GM23248 (cell line): ENCODE measurements at regions not wholly inside any gene's neighbourhood (a gene's known extent, or its start where the extent isn't known, plus 50 kb on each side); places are given as distances from the start of the nearest gene placed in this dataset.

Source experiments
- DNase-seq: peaks from one replicate; pipeline ENCODE4 v3.0.0-alpha.2; 2015
- H2AFZ ChIP-seq: fragments of 200-600 bp; sonication (generic); 2 replicates; pipeline ENCODE4 v1.6.1; 2016; ENCODE audit warnings: antibody characterized with exemption
- H3F3A ChIP-seq: fragments of 200-600 bp; sonication (generic); 2 replicates; pipeline ENCODE4 v1.6.1; 2016; ENCODE audit warnings: mild to moderate bottlenecking, antibody characterized with exemption, mixed run types; ENCODE audit not compliant: insufficient read depth
- H3K27ac ChIP-seq: fragments of 200-600 bp; sonication (generic); 2 replicates; pipeline ENCODE4 v1.5.1; 2016; ENCODE audit warnings: mild to moderate bottlenecking
- H3K27me3 ChIP-seq: fragments of 200-600 bp; sonication (generic); replicated peaks from 2 replicates; pipeline ENCODE4 v1.6.1; 2016; ENCODE audit warnings: mild to moderate bottlenecking; ENCODE audit not compliant: insufficient read depth
- H3K36me3 ChIP-seq: fragments of 200-600 bp; sonication (generic); 2 replicates; pipeline ENCODE4 v1.6.1; 2016; ENCODE audit warnings: low read depth, mild to moderate bottlenecking
- H3K4me1 ChIP-seq: fragments of 200-600 bp; sonication (generic); 2 replicates; pipeline ENCODE4 v1.6.1; 2016; ENCODE audit warnings: mild to moderate bottlenecking; ENCODE audit not compliant: insufficient read depth
- H3K4me2 ChIP-seq: fragments of 200-600 bp; sonication (generic); one replicate; pipeline ENCODE4 v1.6.1; 2016; ENCODE audit warnings: mild to moderate bottlenecking; ENCODE audit not compliant: unreplicated experiment
- H3K4me3 ChIP-seq: fragments of 200-600 bp; sonication (generic); 2 replicates; pipeline ENCODE4 v1.5.1; 2016; ENCODE audit warnings: mild to moderate bottlenecking
- H3K79me2 ChIP-seq: fragments of 200-600 bp; sonication (generic); 2 replicates; pipeline ENCODE4 v1.6.1; 2016; ENCODE audit warnings: mild to moderate bottlenecking; ENCODE audit not compliant: insufficient read depth
- H3K9ac ChIP-seq: fragments of 200-600 bp; sonication (generic); 2 replicates; pipeline ENCODE4 v1.6.1; 2016; ENCODE audit warnings: mild to moderate bottlenecking
- H3K9me2 ChIP-seq: fragments of 200-600 bp; sonication (generic); 2 replicates; pipeline ENCODE4 v1.6.1; 2016; ENCODE audit warnings: mixed run types, mild to moderate bottlenecking, moderate library complexity; ENCODE audit not compliant: insufficient read depth
- H3K9me3 ChIP-seq: fragments of 200-600 bp; sonication (generic); one replicate; pipeline ENCODE4 v1.6.1; 2017; ENCODE audit warnings: low read depth
- H4K20me1 ChIP-seq: fragments of 200-600 bp; sonication (generic); 2 replicates; pipeline ENCODE4 v1.6.0; 2016; ENCODE audit not compliant: insufficient read depth
- EZH2 ChIP-seq: fragments of 200-600 bp; sonication (generic); IDR thresholded peaks from 2 replicates; pipeline ENCODE4 v1.6.1; 2018; ENCODE audit warnings: antibody characterized with exemption, mild to moderate bottlenecking; ENCODE audit not compliant: insufficient read depth, poor library complexity, severe bottlenecking
- EZH2phosphoT487 ChIP-seq: fragments of 200-600 bp; sonication (generic); IDR thresholded peaks from 2 replicates; pipeline ENCODE4 v1.6.1; 2018; ENCODE audit warnings: antibody characterized with exemption, moderate library complexity, mild to moderate bottlenecking, low read depth; ENCODE audit not compliant: insufficient read depth
- WGBS, 2 experiments: methylation state at CpG; one replicate each; pipeline ENCODE4 v1.1.6; 2015 to 2017; ENCODE audit warnings: low lambda C conversion rate in 2 of 2, low coverage in 1 of 2; ENCODE audit errors: missing lambda C conversion rate in 2 of 2; 5-methylcytosine and 5-hydroxymethylcytosine counted together
- in situ Hi-C: fragments of 300-500 bp; cut with MboI; formaldehyde crosslinking; loops from 2 replicates; pipeline ENCODE4 v1.15.0; 2020

GRCh38 chr5:67746103-67746502, 469.5 kb upstream of the PIK3R1 start:
- H3K9me2 ChIP-seq: no peaks in the 10 kb centered on the region
- no peaks in the 10 kb centered on the region for H3K27me3 ChIP-seq
- H4K20me1 ChIP-seq: no peaks in the 10 kb centered on the region
- no peak overlapping the region for H3K4me3 ChIP-seq
- DNase-seq: no peak
- H3F3A ChIP-seq: no peaks in the 10 kb centered on the region
- no peak overlapping the region for H3K9ac ChIP-seq
- H3K9me3 ChIP-seq: no peaks in the 10 kb centered on the region
- H3K79me2 ChIP-seq: no peaks in the 10 kb centered on the region
- 66 to 72% methylated on average over 2 of the region's 2 CpGs for WGBS, 2 experiments
- H3K36me3 ChIP-seq: no peaks in the 10 kb centered on the region
- no peak overlapping the region for H3K27ac ChIP-seq
- in situ Hi-C loops: no loop called here
- TF ChIP-seq EZH2phosphoT487 (no peak), EZH2 (no peak)
- H3K4me2 ChIP-seq: no peak overlapping the region
- no peak overlapping the region for H2AFZ ChIP-seq
- no peaks in the 10 kb centered on the region for H3K4me1 ChIP-seq

- Histone ChIP-seq H3K79me2 (no peaks in the 10 kb centered on the region), H3K27ac (no peak overlapping the region), H3K4me3 (no peak overlapping the region), H4K20me1 (no peaks in the 10 kb centered on the region), H3F3A (no peaks in the 10 kb centered on the region), H3K27me3 (no peaks in the 10 kb centered on the region), H3K4me2 (no peak overlapping the region), H3K9me2 (no peaks in the 10 kb centered on the region; the same call in 1 of the 2 replicates), H2AFZ (no peak overlapping the region), H3K36me3 (no peaks in the 10 kb centered on the region), H3K4me1 (no peaks in the 10 kb centered on the region), H3K9ac (no peak overlapping the region), H3K9me3 (no peaks in the 10 kb centered on the region)
- WGBS, 2 experiments: 61 to 70% methylated on average over 2 of the region's 2 CpGs
- in situ Hi-C loops: no loop called here
- TF ChIP-seq EZH2 (no peak), EZH2phosphoT487 (no peak)
- DNase-seq: no peak
These were observed 482.6 kb upstream of the PIK3R1 start for GRCh38 chr5:67732921-67733320.

GRCh38 chr5:67732471-67732870, 483.1 kb upstream of the PIK3R1 start:
- Histone ChIP-seq H3K4me2 (no peak overlapping the region), H3K9ac (no peak overlapping the region), H4K20me1 (no peaks in the 10 kb centered on the region), H3K36me3 (no peaks in the 10 kb centered on the region), H3K9me2 (no peaks in the 10 kb centered on the region; the same call in 1 of the 2 replicates), H3K9me3 (no peaks in the 10 kb centered on the region), H2AFZ (no peak overlapping the region), H3K27me3 (no peaks in the 10 kb centered on the region), H3K27ac (no peak overlapping the region), H3K4me1 (no peaks in the 10 kb centered on the region), H3K4me3 (no peak overlapping the region), H3F3A (no peaks in the 10 kb centered on the region), H3K79me2 (no peaks in the 10 kb centered on the region)
- in situ Hi-C loops: no loop called here
- DNase-seq: no peak
- TF ChIP-seq EZH2: no peak
- TF ChIP-seq EZH2phosphoT487: no peak

- no peak overlapping the region for H3K9ac ChIP-seq
- no peaks in the 10 kb centered on the region; the same call in 1 of the 2 replicates for H3K9me2 ChIP-seq
- no peaks in the 10 kb centered on the region for H4K20me1 ChIP-seq
- no peaks in the 10 kb centered on the region for H3K36me3 ChIP-seq
- TF ChIP-seq EZH2 (no peak), EZH2phosphoT487 (no peak)
- H3F3A ChIP-seq: no peaks in the 10 kb centered on the region
- no peaks in the 10 kb centered on the region for H3K9me3 ChIP-seq
- H3K4me1 ChIP-seq: no peaks in the 10 kb centered on the region
- H3K27ac ChIP-seq: no peak overlapping the region
- H3K4me3 ChIP-seq: no peak overlapping the region
- H3K4me2 ChIP-seq: no peak overlapping the region
- H3K79me2 ChIP-seq: no peaks in the 10 kb centered on the region
- DNase-seq: no peak
- in situ Hi-C loops: no loop called here
- H2AFZ ChIP-seq: no peak overlapping the region
- 37 to 43% methylated on average over 2 of the region's 2 CpGs for WGBS, 2 experiments
- no peaks in the 10 kb centered on the region for H3K27me3 ChIP-seq
These were observed 483.7 kb upstream of the PIK3R1 start for GRCh38 chr5:67731886-67732285.

GRCh38 chr5:67730917-67731474, 484.6 kb upstream of the PIK3R1 start:
- no peak overlapping the region for H3K4me2 ChIP-seq
- no peaks in the 10 kb centered on the region for H4K20me1 ChIP-seq
- no peak for TF ChIP-seq EZH2
- TF ChIP-seq EZH2phosphoT487: no peak
- H3K4me3 ChIP-seq: no peak overlapping the region
- no peaks in the 10 kb centered on the region for H3K27me3 ChIP-seq
- 100% methylated on average over 1 of the region's 1 CpG for WGBS, 2 experiments
- H3K9ac ChIP-seq: no peak overlapping the region
- no peaks in the 10 kb centered on the region for H3K9me3 ChIP-seq
- no peak overlapping the region for H3K27ac ChIP-seq
- DNase-seq: no peak
- no peaks in the 10 kb centered on the region for H3K4me1 ChIP-seq
- no peak overlapping the region for H2AFZ ChIP-seq
- no peaks in the 10 kb centered on the region for H3K36me3 ChIP-seq
- H3F3A ChIP-seq: no peaks in the 10 kb centered on the region
- no peaks in the 10 kb centered on the region for H3K79me2 ChIP-seq
- in situ Hi-C loops: no loop called here
- no peaks in the 10 kb centered on the region; the same call in 1 of the 2 replicates for H3K9me2 ChIP-seq
